ENCODE measurements at regions not wholly inside any gene's neighbourhood (a gene's known extent, or its start where the extent isn't known, plus 50 kb on each side); places are given as distances from the start of the nearest gene placed in this dataset.

DNA sequence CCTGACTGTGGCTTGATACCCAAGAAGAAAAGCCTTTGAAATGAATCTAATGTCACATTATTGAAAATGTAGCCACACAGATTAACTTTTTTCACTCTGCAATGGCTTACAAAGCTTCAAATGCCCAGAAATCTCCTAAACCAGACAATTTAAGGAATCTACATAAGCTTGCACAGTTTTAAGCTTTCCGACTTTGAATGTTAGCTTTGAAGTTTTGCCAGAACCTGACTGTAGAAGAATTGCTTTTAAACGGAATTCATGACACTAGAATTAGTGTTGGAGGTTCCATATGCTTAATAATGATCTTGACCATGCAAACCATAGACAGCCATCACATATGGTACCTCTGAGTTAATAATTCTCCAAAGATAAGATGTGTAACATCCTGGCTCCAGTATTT is 798.5 kb upstream of the EPHA7 start:
- TF ChIP-seq TAF1 (IDR thresholded peaks at IDR 0.05; ENCODE audit: borderline replicate concordance, insufficient read depth, low read length): no peak
- no peak for TF ChIP-seq SIN3A (IDR thresholded peaks at IDR 0.05; ENCODE audit: borderline replicate concordance, insufficient read depth, low read length)
- no peak for TF ChIP-seq REST (IDR thresholded peaks at IDR 0.05; ENCODE audit: insufficient read depth in 1 of 2, low read depth in 2 of 2, low read length in 2 of 2)
- no peak for TF ChIP-seq FOXP2 (optimal IDR thresholded peaks at IDR 0.05; ENCODE audit: borderline replicate concordance, extremely low read depth, extremely low read length, insufficient read depth)
- TF ChIP-seq POLR2AphosphoS5 (IDR thresholded peaks at IDR 0.05; ENCODE audit: low read depth, low read length): no peak

GRCh38 chr6:94215552-94215951 is 796.2 kb upstream of the EPHA7 start:
- no peak for TF ChIP-seq POLR2AphosphoS5 (IDR thresholded peaks at IDR 0.05; ENCODE audit: low read depth, low read length)
- no peak for TF ChIP-seq REST (IDR thresholded peaks at IDR 0.05; ENCODE audit: insufficient read depth in 1 of 2, low read depth in 2 of 2, low read length in 2 of 2)
- TF ChIP-seq SIN3A (IDR thresholded peaks at IDR 0.05; ENCODE audit: borderline replicate concordance, insufficient read depth, low read length): no peak
- no peak for TF ChIP-seq FOXP2 (optimal IDR thresholded peaks at IDR 0.05; ENCODE audit: borderline replicate concordance, extremely low read depth, extremely low read length, insufficient read depth)
- no peak for TF ChIP-seq TAF1 (IDR thresholded peaks at IDR 0.05; ENCODE audit: borderline replicate concordance, insufficient read depth, low read length)

- TF ChIP-seq SIN3A (IDR thresholded peaks at IDR 0.05; ENCODE audit: borderline replicate concordance, insufficient read depth, low read length): no peak
Measured at GRCh38 chr6:94213226-94213625, 793.9 kb upstream of the EPHA7 start.

DNA sequence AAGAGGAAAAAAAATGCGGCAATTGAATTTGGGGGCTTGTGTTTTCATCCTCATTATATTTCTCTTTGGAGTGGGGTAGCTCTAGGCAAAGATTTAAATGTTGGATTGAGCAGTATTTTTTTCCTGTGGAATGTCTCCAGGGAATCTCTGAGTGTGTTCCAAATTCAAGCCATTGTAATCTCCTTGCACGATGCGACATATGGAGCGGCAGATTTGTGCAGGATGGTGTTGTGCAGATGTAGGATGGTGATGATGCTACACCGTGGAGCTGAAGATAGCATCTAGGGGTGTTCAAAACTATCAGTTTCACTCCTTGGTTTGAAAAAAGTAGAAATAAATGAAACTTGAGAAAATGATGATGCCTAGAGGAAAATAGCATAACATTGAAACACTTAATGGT is 777.5 kb upstream of the EPHA7 start:
- no peak for TF ChIP-seq FOXP2 (optimal IDR thresholded peaks at IDR 0.05; ENCODE audit: borderline replicate concordance, extremely low read depth, extremely low read length, insufficient read depth)
- TF ChIP-seq SIN3A (IDR thresholded peaks at IDR 0.05; ENCODE audit: borderline replicate concordance, insufficient read depth, low read length): no peak
- no peak for TF ChIP-seq TAF1 (IDR thresholded peaks at IDR 0.05; ENCODE audit: borderline replicate concordance, insufficient read depth, low read length)
- TF ChIP-seq REST (IDR thresholded peaks at IDR 0.05; ENCODE audit: insufficient read depth in 1 of 2, low read depth in 2 of 2, low read length in 2 of 2): no peak
- TF ChIP-seq POLR2AphosphoS5 (IDR thresholded peaks at IDR 0.05; ENCODE audit: low read depth, low read length): no peak

- TF ChIP-seq REST (IDR thresholded peaks at IDR 0.05; ENCODE audit: insufficient read depth in 1 of 2, low read depth in 2 of 2, low read length in 2 of 2) (no peak), POLR2AphosphoS5 (IDR thresholded peaks at IDR 0.05; ENCODE audit: low read depth, low read length) (no peak), SIN3A (IDR thresholded peaks at IDR 0.05; ENCODE audit: borderline replicate concordance, insufficient read depth, low read length) (no peak), FOXP2 (optimal IDR thresholded peaks at IDR 0.05; ENCODE audit: borderline replicate concordance, extremely low read depth, extremely low read length, insufficient read depth) (no peak), TAF1 (IDR thresholded peaks at IDR 0.05; ENCODE audit: borderline replicate concordance, insufficient read depth, low read length) (no peak)
Measured at GRCh38 chr6:94190030-94190429, 770.7 kb upstream of the EPHA7 start.

Data from PFSK-1 (cell line).